ENCODE measurements at regions not wholly inside any gene's neighbourhood (a gene's known extent, or its start where the extent isn't known, plus 50 kb on each side); places are given as distances from the start of the nearest gene placed in this dataset.
"Not testable (repeated sequence)": the region's sequence is repeated elsewhere in the genome, so short reads cannot be mapped to it uniquely, and the experiment has no call there.

DNA sequence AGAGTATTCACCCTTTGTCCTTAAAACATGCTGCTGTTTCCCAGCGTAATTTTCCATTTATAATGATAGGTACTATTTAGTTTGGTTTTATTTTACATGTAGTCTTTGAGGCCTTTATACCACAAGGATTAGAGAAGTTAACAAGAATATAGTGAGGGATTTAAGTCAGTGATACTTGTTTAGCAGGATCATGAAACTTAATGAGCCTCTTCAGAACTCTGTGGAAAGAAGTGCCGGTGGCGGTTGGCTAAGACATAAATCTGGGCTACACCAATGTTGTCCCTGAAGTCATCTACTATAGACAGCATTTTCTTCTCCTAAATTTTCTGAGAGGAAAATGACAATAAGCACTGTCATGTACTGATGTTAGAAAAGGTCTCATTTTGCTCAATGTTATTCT lies 1226.0 kb upstream of the SEL1L start:
- DNase-seq = no peak

DNA sequence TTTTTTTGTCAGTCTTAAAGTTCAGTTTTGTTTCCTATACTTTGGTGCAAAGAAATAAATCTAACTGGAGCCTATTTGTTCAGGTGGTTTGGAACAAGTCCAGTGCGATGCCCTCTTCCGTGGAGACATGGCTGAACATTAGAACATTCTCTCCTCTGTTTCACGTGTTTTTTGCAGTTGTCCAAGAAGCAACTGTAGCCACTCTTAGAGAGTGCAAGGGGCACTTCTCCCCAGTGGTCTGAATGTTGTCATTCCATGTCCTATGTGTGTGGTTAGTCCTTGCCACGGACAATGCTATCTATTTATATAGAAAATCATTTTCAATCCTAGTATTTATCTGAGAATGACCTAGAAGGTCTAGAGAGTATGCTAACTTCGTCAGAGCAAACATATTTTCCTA lies 1232.5 kb upstream of the SEL1L start:
- DNase-seq = no peak

DNA sequence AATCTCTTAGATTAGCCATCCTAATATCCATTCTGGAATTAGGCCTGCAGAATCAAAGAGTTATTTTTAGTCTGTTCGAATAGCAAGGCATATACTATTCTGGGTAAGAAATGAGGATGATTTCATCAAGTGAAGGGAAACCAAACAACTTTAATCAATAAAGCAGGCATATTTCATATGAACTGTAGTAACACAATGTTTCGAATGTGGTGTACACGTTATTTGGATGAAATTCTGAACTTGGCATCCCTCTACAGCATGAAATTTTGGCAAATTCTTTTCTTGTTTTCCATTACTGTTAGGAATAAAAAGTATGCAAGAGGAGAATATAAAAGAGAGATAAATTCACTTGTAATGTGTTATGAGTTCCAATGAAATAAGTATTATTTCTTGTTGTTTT lies 1233.3 kb upstream of the SEL1L start:
- no peak for DNase-seq

DNA sequence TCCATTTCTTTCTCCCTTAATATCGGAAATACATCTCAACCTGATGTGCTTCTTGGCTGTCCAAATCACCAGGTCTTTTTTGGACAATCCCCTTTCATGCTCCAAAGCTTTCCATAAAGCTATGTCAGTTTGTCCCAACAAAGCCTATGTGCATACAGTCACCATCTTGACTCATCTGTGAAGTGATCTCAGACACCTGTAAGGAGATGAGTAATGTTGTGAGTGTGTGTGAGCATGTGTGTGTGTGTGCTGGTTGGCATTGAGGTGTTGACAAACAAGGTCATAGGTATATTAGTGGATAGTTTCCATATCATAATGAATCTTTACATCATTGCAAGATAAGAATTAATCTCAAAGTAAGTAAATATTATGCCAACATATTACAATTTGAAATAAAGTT lies 1243.3 kb upstream of the SEL1L start:
- DNase-seq = no peak

DNA sequence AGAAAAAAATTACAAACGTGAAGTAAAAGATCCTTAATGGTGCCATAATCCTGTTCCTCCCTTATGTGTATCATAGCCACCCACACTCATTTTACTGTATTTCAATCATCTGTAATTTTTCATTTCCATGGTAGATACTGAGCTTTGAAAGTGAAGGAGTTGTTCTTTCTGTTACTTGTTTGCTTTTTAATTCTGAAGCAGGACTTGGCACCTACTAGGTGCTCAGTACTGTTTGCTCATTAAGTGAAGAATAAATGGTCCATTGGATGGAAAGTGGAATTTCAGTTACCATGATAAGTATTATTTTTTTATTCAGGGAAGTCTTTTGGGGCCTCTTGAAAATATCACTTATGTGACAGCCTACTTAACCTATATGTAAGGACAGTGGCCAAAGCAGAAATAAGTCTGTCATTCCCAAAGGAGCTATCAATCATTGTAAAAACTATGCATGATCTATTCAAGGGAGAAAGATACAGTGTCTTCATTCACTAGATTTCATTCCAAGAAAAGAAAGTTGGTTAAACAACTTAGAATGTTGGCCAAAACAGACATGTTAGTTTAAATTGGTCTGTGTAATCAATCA lies 1244.4 kb upstream of the SEL1L start:
- DNase-seq = no peak

DNA sequence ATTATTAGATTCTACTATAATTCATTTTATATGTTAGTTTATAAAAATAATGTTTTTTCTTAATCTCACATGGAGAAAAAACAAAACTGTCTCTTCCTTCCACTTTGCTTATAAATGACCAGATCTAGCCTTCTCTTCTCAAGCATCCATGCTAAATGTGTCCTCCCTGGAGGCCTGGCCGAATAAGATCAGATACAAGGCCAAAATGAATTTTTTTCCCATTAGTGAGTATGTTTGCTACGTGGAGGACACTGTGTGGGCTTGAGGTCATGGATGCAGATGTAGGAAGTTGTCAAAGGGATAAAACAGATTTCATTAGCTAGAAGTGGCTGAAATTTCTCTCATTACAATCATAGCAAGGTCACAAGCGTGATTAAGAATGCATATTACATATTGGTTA lies 1244.9 kb upstream of the SEL1L start:
- DNase-seq = no peak

DNA sequence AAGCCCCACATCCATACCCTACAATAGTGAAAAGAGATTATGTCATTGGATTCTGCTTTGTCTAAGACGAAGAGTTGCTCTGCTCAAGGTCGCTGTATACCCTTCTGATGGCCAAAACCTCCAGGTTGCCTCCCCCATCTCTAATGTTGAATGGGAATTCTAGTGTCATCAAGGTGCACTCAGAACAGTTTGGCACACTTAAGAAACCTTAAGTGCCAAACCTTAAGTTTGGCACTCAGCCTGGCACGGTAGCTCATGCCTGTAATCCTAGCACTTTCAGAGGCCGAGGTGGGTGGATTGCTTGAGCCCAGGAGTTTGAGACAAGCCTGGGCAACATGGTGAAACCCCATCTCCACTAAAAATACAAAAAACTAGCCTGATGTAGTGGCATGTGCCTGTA lies 1245.6 kb upstream of the SEL1L start:
- DNase-seq = no peak

DNA sequence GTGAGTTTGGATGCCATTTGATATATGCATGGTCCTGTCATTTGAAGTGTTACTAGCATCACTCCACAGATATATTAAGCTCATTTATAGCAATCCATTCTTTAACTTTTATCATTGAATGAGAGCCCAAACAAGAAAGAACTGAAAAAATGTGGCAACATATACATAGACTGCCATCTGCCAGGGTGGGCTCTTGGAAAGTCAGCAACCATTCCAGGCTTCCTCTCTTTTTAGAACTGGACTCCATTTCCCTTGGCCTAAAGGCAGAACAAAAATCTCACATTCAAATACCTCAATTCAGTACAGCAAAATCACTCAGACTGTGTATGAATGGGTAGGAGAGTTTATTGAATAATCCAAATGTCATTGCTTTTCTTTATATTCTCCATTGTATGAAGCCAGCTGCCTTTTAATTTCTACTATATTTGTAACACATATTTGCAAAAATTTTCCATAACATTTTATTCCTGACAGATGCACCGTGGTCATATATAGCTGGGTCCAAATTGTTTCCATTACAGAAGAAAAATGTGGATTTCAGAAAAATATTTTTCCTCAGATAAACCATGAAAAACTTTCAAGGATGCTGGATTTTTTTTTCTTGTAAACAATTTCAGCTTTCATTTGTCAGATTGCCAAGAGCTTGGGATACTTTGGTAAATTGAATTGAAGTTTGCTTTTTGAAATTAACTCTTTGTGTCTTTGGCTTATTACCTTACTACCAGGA lies 1252.3 kb upstream of the SEL1L start:
- DNase-seq = no peak

DNA sequence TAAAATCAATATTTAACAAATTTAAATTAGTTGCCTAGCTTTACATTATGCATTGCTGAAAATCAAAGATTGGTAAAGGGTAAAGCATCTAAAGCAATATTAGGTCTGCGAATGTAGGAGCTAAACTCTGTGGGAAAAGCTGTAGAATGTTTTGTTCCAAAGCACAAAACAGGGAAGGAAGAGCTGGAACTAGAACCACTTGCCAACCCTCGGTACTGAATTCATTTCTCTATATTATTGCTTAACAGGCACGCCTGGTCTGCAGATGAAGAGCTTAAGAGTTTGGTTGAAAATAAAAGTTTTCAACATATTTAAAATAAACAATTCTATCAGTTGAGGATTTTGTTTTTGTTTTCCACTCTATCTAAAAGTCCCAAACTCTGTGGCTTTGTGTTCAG lies 1252.8 kb upstream of the SEL1L start:
- DNase-seq = no peak

DNA sequence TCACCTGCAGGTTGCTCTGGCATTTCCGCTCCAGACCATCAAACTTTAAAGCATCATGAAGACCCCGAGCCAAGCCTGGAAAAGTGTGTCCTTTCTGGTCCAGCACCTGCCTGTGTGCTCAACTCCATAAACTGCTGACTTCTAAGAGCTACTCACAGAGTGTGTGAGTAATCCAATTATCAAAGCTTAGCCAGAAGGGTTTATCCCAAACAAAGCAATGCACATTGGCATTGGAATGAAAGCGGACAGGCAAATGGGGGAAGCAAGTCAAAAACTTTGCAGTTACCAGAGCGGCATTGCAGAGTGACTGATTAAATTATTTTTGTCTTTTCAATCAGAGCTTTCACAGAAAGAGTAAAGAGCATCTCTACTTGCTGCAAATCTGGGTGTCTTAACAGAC lies 1262.4 kb upstream of the SEL1L start:
- no peak for DNase-seq

DNA sequence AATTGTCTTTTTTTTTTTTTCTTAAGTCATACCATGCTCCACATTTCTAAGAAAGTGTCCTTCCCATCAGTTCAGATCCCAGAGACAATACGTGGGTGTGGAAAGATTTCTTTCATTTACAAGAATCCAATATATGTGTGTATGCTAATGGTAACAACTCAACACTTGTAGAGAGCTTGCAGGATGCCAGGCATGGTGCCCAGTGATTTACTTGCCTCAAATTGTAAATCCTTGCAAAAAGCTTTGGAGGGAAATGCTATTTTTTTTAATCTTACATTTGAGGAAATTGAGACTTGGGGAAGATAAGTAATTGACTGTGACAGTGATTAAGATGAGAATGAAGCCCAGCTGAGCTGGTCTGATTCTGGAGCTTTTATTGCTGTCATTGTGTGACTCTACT lies 1264.6 kb upstream of the SEL1L start:
- no peak for DNase-seq

DNA sequence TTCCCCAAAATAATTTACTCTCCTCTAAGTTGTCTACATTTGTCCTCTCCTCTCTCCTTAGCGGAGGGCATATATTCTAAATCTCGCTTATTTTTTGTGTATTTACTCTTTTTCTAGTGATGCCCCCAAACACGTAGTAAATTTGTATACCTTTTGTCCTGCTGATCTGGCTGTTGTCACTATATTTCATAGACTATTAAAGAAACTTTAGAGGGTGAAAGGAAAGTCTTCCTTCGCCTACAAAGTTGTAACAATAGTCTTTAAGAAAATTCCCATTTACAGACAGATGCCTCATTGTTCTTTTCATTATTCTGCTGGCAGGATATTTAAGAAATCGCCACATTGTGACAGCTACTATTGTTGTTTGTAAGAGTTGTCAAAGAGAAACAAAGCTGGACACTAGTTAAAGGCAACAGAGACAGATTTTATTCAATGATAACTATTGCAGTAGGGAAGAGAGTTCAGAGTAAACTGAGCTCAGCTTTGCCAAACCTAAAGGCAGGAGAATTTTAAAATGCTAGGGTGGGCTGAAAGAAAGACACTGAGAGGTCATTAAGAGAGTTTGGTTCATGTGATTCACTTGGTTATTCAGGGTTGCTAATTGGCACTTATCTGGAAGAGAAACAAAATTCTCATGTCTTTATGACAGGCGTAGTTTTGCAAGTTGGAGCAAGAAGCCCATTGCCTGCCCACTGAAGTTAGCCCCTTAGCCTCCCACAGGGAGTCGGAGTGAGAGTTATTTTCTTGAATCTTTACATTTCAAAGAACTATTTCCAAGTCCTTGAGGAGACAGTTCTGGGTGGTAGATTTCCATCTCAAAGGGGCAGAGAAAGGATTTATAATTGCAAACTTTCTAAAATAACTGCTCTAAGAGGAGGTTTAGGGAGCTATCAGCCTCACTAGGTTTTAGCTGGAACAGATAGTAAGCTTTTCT lies 1272.5 kb upstream of the SEL1L start:
- DNase-seq = no peak

DNA sequence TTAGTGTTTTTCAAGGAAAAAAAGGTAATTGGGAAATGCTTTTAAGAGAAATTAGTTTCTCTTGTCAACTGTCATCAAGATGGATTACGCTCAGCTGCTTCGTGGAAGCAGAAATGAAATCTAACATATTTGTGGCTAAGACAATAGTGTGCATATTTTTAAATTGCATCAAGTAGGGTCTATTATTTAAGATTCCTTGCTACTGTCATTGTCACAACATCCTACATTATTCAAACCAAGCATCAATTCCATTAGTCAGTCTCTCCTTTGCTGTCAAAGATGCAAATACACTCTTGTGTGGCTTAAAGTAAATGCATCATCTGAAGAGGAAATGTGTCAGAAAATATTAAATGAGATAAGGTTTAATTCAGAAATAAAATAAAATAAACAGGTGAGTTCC lies 1277.6 kb upstream of the SEL1L start:
- no peak for DNase-seq

DNA sequence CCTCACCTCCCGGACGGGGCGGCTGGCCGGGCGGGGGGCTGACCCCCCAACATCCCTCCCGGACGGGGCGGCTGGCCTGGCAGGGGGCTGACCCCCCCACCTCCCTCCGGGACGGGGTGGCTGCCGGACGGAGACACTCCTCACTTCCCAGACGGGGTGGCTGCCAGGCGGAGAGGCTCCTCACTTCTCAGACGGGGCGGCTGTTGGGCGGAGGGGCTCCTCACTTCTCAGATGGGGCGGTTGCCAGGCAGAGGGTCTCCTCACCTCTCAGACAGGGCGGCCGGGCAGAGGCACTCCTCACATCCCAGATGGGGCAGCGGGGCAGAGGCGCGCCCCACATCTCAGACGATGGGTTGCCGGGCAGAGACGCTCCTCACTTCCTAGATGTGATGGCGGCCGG lies 1280.7 kb upstream of the SEL1L start:
- DNase-seq = not testable (repeated sequence)

DNA sequence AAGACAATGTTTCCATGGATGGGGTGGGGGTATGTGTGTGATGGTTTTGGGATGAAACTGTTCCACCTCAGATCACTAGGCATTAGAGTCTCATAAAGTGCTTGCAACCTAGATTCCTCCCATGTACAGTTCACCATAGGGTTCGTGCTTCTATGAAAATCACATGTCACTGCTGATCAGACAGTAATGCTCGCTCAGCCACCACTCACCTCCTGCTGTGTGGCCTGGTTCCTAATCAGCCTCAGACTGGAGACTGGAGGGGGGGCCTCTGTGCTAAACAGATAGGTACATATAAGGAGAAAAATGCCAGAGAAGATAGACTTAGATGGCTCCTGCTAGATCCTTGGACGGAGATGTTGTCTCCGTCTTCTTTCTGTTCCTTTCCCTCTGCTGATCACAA lies 1296.9 kb upstream of the SEL1L start:
- DNase-seq = no peak

DNA sequence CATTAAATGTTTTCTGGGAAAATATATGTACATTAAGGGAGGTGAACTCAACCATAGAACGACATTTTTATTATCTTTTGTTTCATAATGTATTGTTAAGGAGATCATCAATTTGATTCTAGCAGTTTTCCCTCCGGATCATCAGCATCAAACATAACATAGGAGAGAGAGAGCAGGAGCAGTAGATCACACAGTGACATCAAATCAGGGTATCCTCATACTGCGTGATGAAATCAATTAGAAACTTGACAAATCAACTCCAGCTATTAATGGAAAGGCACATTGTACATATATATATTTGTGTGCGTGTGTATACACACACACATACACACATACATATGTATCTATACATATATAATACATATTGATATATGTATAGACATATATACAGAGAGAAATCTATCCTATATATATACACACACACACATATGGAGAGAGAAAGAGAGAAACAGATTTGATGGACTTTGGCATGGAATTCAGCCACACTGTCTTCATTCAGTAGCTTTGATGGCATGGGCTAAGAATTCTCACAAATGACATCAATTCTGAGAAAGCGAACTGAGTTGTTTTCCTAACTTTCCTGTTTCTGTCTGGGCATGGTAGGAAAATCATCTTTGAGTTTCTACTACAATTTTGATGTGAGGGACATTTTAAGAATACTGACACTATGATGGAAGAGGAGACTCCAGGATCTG lies 1302.8 kb upstream of the SEL1L start:
- no peak for DNase-seq

DNA sequence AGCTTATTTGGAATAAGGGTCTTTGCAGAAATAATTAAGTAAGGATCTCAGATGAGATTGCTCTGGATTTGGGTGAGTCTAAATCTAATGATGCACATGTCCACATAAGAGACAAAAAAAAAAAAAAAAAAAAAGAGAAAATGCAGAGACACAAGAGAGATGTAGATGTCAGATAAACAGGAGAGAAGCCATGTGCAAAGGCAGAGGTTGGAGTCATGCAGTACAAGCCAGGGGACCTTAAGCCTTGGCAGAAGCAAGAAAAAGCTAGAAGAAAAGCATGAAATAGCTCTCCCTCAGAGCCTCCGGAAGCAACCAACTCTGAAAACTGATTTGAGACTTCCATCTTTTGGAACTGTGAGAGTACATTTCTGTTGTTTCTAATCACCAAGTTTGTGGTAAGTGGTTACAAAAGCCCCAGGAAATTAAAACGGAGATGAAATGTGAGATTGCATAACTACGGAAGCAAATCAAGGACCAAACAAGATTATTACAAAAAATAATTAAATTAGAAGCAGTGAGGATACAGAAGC lies 1304.0 kb upstream of the SEL1L start:
- no peak for DNase-seq

DNA sequence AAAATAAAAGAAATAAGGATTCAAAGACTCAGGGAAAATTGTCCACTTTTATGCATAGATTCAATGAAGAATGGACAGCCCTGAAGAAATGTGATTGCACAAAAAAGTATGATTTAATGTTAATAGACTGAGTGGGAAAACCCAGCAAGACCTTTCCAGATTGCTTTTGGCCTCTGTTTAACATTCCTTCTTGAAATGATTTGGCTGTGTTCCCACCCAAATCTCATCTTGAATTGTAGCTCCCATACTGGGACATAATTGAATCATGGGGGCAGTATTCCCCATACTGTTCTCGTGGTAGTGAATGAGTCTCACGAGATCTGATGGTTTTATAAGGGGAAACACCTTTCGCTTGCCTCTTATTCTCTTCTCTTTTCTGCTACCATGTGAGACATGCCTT lies 1316.9 kb upstream of the SEL1L start:
- no peak for DNase-seq

DNA sequence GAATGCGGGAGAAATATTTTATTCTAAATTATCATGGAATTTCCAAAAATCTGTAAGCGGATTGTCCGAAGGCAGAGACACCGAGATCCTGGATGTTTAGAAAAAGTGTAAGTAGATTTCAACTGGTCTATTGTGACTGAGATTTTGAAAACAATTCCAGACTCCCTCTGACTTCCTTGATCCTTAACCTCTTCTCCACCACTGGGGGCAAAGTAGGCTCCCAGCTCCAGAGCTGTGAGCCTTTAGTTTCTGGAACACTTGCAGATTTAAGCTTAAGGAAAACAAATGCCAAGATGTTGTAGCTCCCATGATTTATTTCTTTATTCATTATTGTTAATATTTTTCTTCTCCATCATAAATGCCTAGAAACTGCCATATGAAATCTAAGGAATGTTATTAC lies 1320.5 kb upstream of the SEL1L start:
- no peak for DNase-seq

DNA sequence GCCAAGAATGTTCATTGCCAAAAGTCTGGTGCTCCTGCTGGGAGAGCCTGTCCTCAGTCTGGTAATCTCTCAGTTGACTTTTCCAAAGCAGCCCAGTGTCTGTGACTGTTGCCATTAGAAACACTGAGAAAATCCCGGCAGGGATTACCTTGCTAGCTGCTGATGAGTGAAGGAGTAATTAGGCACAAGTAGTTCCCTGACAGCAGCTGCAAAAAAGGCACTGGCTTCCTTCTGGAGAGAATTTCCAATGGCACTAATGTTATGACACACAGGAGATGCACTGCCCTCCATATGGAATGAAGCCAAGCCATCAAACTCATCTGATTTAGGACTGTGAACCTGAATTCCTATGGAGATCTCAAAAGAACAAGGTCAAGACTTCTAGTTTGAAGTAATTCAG lies 1321.2 kb upstream of the SEL1L start:
- DNase-seq = no peak

DNA sequence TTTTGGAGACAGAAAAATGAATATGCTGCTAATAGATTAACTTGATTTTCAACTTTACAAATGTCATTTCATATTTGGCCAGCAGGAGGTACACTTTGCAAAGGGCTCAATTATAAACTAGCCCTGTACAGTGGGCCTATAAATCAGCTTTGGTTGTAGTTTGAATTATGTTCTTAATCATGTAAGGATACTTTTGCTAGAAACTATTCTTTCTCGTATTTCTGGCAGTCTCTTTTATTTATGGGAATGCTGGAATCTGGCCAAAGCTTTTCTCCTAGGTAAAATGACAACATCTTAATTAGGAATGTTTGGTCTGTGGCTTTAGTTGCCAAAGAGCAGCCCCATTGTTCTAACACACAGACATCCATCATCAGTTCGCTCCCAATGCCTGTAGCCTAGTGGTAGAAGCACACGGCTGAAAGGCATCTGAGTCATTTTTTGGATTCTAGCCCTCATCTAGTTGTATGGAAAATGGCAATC lies 1322.3 kb upstream of the SEL1L start:
- peak; percentile 24 for DNase-seq

DNA sequence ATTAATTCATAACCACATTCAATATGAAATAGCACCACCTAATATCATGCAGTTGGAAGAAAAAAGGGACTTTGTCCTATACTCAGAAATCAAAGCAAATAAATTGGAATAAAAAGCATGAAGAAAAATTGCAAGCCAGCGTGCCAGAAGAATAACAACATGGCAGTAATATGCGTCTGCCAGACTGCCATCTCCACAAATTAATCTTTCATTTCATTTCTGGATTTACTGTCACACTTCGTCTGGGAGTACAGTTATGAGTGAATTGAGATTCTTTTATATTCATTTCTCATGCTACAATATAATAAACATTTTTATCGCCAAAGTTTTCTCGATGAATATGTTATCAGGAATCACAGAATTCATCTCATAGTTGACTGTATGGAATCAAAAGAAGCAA lies 1327.7 kb upstream of the SEL1L start:
- DNase-seq = no peak

DNA sequence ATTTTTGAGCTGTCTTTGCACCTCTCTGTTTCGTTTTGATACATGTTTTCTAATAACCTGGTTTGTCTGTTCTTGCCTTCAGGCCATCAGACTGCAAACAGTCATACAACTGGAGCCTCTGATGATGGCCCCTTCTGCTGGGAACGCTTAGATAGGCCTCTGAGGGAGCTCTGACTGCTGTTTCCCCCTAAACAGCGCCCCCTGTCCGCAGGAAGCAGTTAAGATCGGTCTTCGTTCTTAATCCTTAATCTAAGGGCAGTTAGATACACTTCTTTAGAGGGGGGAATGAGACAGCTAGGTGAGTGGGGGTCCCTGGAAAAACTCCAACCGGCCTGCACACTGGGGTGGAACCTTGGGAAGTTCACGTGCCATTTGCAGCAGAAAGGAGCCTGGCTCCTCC lies 1338.8 kb upstream of the SEL1L start:
- DNase-seq = no peak

Data from NCI-H1417 treated with DMSO at 0.1 percent for 48 hours (cell line).